HG02943 (cell line): ENCODE measurements at regions not wholly inside any gene's neighbourhood (a gene's known extent, or its start where the extent isn't known, plus 50 kb on each side); places are given as distances from the start of the nearest gene placed in this dataset.
"Not testable (repeated sequence)": the region's sequence is repeated elsewhere in the genome, so short reads cannot be mapped to it uniquely, and the experiment has no call there.

Source experiments
- ATAC-seq: cut with Tn5 transposase; IDR thresholded peaks from one replicate; pipeline ENCODE4 v1.9.1; 2021; ENCODE audit warnings: mild to moderate bottlenecking, low read depth, moderate library complexity; ENCODE audit not compliant: unreplicated experiment

DNA sequence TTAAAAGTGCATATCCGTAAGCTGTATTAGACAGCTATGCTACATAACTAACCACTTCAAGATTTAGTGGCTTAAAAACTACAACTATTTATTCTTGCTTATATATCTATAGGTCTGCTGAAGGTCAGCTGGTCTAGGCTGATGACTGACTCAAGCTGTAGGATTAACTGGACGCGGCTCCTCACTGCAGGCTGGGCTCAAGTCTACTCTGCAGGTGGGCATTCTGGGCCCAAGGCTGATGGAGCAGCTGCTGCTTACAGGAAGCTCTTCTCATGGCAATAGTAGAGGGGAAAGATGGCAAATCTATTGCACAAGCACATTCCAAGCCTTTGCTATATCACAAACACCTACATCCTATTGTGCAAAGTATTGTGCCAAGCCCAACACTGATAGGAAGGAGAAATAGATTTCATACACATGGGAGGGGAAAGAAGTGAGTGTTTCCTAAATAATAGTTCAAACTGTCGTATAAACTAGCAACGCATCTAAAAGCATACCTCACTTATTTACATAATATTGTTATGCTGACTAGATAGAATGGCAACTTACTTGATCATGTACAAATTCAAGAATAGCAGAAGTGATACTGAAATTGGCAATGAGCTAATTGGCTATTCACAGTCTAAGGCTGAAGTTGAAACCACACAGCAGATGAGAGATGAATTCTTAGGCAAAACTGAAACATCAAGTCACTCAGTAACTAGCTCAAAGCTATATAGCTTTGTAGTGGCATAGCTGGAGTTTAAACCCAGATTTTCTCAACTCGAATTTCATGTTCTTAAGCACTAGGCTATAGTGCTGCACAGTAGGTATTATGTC, 263.8 kb downstream of the NKX6-1 start:
- peak; percentile 99 for ATAC-seq

DNA sequence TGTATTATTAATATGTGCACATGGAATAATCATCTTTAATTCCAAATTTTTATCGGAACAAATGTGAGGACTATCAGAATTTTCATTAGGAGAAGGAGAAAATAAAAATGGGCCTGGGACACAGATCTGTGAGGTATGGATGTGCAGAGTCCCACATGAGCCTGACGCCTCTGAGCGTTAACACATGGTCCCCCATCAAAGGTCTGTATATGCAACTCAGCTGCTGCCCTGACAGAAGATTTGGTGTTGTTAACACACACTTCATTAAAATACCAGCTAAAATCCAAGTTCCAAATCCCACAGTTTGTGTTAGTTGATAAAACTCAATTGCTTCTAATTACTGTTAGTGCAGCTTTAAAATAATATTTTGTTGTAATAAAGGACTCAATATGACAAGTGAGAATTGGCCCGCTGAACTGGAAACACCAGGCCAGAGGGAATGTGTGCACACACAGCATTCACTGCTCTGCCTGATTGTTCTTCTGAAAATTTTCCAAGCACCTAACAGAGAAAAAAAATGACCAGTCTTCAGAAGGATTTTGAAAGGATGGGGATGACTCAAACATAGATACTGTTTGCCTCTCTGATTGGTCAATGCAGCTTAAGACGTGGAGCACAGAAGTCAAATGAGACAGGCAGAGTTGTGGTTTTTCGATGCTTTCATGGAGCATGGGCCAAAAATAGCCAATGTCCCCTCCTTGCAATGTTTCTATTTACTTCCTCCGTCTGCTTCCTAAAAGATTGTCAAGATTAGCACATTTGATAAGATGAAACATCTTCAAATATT, 266.6 kb downstream of the NKX6-1 start:
- no peak for ATAC-seq

DNA sequence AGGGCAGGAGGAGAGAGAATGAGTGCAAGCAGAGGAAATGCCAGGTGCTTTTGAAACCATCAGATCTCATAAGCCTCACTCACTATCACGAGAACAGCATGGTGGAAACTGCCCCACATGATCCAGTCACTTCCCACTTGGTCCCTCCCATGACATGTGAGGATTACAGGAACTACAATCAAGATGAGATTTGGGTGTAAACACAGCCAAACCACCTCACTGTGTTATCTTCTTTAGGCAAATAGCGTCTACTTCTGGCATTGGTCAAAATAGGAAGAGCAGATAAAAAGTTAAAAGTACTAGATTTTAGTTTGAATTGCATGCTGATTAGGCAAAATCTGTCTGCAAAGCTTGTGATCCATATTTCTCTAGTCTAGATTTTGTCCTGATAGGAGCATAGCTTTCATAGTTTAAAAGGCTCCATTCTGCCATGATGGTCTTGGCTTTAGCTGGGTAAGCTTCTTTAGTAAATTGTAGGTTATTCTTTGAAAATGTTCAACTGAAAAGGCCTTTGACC, 267.5 kb downstream of the NKX6-1 start:
- ATAC-seq: no peak

DNA sequence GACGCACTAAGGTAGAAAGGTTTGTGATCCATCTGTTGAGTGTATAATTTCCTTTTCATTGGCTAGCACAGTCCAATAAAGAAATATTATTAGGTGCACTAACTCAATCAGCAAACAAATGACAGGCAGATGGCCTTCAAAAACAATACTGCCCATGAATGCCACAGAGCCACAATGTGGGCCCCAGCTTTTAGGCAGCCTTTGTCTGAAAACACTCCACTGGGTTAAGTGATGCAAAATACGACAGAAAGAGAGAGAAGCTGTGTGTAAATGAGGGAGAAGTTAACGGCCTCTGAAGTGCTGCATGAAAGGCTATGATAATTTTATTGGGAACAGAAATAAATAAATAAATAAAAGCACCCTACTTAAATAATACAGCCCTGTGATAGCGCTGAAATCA, 274.6 kb downstream of the NKX6-1 start:
- no peak for ATAC-seq

DNA sequence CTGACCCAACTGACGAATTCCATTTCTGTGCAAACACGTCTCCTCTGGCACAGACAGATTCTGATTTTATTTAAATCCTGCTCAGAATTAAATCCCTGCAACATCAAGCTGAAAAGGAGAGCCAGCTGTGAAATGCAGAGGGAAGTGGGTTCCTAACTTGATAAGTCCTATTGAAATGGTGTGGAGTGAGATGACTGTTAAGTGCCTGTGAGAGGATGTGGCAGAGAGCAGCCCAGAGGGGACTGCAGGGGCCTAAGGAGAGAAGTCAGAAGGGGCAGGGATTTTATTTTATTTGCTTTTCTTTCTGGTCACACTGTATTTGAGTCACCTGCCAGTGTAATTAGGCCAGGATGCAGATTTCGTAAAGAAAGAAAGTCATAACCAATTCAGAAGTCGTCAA, 277.4 kb downstream of the NKX6-1 start:
- ATAC-seq: no peak

DNA sequence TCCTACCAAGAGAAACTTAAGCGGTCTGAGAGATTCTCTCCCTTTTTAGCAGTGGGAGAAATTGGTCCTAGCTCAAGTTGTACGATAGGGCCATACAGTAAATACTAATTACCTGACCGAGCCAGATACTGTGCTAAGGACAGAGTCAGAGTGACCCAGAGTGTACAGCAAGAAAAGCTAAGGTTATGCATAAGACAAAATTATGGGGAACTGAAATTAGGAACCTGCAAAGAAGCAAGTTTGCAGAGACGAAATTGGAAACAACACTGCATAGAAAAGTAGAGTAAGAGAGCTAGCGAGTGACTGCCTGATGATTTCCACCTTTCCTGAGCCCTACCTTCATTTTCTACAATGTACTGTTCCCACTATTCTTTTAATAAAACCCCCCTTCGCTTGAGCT, 278.1 kb downstream of the NKX6-1 start:
- ATAC-seq: peak; percentile 65

DNA sequence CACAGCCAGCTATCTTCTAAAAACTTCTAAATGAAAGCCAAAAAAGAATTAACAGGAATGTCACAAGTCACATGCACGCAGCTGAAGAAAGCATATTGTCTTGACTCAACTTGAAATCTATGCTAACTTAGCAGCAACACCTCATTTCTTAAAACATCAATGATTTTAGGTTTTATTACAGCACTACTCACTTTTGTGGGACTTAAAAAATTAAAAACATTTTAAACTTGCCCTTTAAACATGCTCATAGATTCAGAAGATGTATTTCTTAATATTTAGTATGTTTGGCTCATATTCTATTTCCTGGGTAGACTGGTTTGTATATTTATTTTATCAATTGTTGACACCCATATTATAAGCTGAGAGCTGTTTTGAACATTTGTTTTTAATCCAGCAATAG, 279.4 kb downstream of the NKX6-1 start:
- ATAC-seq: no peak

DNA sequence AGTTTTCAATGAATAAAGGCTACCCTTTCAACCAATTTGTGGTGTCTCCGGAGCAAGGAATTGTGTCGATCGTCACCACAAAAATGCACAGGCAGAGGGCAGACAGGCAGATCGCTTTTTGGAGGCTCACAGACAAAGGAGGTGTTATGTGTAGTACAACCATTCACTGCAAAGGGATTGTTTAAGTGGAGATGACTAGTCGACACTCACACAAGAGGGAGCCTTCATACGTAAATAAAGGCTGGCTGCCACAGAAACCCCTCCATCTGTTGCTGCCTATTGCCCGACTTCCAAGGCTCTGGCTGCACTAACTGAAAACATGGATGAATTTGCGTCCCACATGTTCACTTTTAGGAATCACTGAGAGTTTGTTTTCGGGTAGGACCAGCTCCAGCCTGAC, 281.1 kb downstream of the NKX6-1 start:
- no peak for ATAC-seq

DNA sequence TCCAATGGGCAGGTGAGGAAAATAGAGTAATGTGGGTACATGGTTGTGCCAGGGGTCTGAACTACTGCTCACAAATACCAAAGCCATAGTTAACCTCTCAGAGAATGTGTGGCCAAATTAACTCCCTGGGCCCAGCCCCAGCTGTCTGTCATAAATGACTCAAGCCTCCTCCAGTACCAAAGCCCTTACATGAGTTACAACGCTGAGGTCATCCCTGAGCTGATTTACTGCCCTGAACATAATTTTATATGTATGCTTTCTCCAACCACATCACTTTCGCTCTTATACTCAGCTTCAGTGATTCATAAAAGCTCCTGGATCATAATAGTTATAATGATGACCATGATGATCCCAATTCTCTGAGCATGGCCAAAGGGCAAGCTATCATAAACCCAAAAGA, 283.9 kb downstream of the NKX6-1 start:
- no peak for ATAC-seq

DNA sequence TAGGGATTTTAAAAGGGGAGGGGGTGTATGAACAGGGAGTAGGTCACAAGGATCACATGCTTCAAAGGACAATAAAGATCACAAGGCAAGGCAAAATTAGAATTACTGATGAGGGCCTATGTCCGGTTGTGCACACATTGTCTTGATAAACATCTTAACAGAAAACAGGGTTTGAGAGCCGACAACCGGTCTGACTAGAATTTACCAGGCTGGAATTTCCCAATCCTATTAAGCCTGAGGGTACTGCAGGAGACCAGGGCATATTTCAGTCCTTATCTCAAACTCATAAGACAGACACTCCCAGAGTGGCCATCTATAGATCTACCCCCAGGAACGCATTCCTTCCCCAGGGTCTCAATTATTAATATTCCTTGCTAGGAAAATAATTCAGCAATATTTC, 292.9 kb downstream of the NKX6-1 start:
- ATAC-seq: not testable (repeated sequence)

DNA sequence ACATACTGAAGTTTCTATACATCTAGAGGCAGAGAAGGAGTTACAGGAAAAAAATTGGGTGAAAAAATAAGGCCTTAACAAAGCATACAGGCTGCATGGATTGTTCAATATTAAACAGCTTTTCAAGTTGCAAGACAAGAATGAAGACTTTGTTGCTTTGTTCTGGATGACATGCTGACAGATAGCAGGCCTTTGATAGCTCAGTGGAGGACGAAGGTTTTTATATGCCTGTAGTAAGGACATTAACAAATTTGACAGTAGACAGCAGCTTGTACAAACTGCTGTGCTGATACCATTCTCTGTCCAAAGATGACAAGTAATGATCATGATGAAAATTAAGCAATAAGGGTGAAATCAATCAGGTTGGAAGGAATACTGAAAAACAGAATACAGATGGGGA, 309.9 kb downstream of the NKX6-1 start:
- ATAC-seq: no peak

DNA sequence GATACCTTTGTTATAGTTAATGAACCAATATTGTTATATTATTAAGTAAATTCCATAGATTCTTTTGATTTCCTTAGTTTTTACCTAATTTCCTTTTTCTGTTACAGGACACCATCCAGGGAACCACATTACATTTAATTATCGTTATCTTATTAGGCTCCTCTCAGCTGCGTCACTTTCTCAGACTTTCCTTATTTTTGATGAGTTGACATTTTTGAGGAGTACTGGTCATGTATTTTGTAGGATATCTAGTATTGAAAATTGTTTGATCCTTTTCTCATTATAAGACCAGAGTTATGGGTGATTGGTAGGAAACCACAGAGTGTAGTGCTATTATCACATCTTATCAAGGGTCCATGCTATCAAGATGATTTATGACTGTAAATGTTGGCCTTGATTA, 319.7 kb downstream of the NKX6-1 start:
- no peak for ATAC-seq

DNA sequence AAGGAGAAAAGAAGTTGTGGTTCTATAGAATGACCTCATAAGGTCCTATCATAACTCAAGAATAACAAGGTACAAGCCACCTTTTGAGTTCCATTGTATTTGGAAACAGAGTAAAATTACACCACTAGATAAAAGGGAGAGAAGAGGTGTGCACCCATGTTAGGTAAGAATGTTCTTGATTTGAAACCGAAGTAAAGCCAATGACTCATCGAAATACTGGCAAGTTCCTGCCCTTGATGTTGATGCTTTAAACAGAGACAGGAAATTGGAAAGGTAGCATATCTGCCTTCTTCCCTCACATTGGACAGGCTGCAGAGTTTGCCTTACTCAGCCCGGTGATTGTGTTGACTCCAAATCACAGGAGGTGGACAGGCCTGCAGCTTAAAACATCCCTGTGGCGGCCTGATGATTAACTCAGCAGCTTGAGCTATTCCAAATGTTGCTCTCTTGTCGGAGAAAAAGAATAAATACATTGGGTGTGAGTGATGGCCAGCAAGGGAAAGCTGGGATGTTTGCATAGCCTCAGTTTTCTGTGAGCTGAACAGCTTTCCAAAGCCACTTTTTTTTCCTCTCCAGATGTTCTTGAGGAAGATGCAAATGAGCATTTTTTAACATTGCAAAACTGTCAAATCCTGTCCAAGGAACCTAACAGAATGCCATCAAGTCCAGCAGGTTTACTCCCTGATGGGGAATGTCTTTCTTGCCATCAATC, 321.1 kb downstream of the NKX6-1 start:
- ATAC-seq: no peak

DNA sequence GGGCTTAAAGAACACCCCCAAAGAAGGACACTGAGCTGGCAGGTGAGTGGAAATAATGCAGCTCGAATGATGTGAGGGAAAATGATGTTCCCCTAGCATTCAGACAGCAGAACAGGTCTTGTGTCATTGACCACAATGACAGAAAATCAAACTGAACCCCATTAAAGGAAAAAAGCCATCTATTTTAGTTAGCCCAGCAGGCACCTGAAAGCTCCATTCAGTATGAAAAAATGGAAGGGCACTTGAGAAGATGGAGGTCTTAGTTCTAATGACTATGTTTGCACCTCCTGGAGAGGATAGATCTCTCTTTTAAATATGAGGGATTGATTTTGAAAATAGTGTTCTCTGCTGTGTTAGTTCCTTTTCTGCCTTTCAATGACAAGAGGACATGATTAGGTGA, 323.1 kb downstream of the NKX6-1 start:
- no peak for ATAC-seq

DNA sequence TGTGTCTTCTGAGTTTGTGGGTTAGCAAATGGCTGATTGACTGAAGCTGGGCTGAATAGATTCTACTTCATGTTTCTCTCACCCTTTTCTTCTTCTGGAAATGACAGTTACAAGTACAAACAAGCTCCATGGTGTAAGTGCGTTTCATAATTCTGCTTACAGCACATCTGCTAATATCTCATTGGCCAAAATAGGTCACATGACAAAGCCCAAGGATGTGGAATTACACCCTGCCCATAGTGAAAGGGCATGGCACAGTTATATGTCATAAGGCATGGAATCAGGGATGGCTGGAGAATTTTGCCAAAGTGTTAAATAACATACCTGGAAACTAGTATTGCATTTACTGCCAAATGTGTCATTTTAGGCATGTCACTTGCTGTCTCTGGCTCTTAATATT, 327.2 kb downstream of the NKX6-1 start:
- ATAC-seq: no peak

DNA sequence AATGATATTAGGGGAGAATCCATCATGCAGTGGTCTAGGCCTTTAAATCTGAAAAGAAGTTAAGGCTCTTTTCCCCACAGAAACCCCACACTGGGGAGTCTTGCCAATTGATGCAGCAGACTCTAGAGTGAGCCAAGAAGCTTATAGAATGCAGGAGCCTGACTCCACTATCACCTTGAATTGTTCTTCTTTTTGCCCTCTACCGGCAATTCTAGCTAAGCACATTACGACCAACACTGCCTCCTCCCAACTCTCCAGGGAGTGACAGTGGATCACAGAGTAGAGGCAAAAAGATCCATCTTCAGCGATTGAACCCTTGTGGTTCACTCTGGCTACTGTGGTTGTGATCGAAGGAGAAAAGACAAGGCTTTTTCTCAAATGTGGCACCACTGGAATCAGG, 331.5 kb downstream of the NKX6-1 start:
- no peak for ATAC-seq

DNA sequence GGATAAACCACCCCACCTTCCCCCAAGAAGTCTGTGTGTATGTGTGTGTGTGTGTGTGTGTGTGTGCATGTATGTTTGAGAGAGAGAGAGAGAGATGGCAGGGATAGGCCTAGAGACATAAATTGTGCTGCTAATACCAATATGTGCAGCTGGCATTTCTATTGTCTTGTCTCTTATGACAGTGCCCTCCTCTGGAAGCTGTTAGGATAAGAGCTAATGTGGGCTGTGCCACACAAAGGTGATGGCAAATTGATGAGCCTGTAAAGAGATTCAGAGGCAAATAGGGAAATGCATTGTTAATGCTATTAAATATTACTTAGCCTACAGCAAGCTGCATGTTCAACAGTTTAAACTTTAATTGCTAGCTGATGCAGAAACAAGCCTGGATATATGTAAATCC, 332.0 kb downstream of the NKX6-1 start:
- no peak for ATAC-seq

DNA sequence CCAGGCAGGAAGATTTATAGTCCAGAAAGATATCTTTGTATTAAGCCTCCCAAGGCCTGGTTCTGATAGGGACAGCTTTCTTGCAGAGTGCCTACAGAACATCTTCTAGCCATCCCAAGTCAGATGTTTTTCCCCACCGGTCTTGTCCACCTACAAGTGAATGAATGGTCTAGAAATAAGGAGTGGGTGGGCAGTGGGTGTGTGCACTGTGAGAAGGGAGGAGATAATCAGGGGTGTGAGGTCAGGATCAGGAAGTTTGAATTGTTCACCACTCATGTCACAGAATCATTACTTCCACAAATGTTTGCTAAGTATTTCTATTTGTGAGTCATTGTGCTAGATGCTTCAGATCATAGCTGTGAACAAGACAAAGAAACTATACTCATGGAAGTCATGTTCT, 332.6 kb downstream of the NKX6-1 start:
- ATAC-seq: no peak

DNA sequence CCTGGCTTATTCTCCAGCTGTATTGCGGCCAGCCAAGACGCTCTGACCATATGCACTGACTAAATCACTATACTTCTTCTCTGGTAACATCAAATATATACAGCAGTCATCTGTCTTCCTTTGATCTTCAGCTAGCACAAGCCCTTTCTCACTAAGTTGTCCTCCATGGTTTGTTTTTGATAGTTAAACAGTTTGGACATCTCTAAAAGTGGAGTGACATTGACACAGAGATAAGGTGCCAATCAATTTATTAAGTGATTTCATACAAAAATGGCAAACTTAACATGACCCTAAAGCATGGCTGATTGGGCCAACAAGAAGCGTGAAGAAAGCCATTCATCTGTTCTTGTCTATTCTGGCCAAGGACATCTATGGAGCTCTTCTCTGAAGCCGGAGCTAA, 334.9 kb downstream of the NKX6-1 start:
- no peak for ATAC-seq

DNA sequence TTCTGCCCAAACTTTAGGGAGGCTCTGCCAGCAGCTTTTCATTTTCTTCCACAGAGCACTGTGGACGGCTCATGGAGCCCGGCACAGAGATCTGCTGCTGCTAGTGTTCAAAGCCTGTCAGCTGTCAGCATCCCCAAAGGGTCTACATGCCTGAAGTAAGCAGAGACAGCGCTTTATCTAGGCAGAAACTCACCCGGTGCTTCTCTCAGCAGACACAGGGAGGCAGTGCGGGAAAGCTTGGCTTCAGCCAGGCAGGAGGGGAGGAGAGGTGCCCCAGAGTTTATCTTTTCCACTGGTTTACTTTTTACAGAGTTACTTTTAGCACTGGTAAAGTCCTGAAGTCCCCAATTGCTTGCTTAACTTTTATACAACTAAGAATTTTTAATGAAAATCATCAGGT, 339.3 kb downstream of the NKX6-1 start:
- no peak for ATAC-seq

DNA sequence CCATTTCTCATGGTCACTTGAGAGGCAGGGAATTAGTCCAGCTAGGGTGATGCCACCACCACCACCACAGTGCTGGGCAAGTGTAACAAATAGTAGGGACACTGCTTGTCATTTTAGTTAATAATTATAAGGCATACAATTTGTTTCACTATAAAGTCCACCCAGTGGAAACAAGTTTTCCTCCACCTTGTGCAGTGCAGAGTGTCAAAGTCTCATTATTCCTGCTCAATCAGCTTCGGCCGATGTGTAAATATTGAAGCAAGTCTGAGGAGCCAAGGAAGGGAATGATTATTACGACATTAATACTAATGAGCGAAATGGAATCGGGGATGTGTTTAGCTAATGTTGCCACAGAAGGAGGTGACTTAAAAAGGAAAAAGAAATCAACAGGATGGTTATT, 340.4 kb downstream of the NKX6-1 start:
- ATAC-seq: no peak
